Nephron (organoid): ENCODE measurements at regions not wholly inside any gene's neighbourhood (a gene's known extent, or its start where the extent isn't known, plus 50 kb on each side); places are given as distances from the start of the nearest gene placed in this dataset.
A peak's percentile ranks its signal among the peaks of the same experiment; 100 is the strongest.

ENCODE experiments used
- H3K27ac Mint-ChIP-seq, 3 experiments: 2 replicates each; pipeline ENCODE4 v1.8.0; 2020; ENCODE audit warnings: mixed read lengths in 3 of 3, mild to moderate bottlenecking in 2 of 3, moderate library complexity in 1 of 3
- H3K27me3 Mint-ChIP-seq: 2 replicates; pipeline ENCODE4 v1.8.0; 2021; ENCODE audit warnings: low read depth, mild to moderate bottlenecking, moderate library complexity, mixed read lengths
- H3K36me3 Mint-ChIP-seq: 2 replicates; pipeline ENCODE4 v1.8.0; 2020; ENCODE audit warnings: low read depth, mixed read lengths
- H3K4me1 Mint-ChIP-seq: 2 replicates; pipeline ENCODE4 v1.8.0; 2020; ENCODE audit warnings: mixed read lengths
- H3K4me3 Mint-ChIP-seq, 3 experiments: 2 replicates each; pipeline ENCODE4 v1.8.0; 2020; ENCODE audit warnings: mild to moderate bottlenecking in 3 of 3, mixed read lengths in 3 of 3, moderate library complexity in 2 of 3
- H3K9me3 Mint-ChIP-seq: 2 replicates; pipeline ENCODE4 v1.8.0; 2020; ENCODE audit warnings: mixed read lengths
- CTCF ChIP-seq, 3 experiments: fragments of 200-600 bp; sonication (generic); IDR thresholded peaks; one replicate each; pipeline ENCODE4 v1.5.0; 2021; ENCODE audit warnings: antibody characterized with exemption in 3 of 3; ENCODE audit not compliant: unreplicated experiment in 3 of 3

GRCh38 chr6:55016261-55016660 lies 158.1 kb upstream of the HCRTR2 start:
- H3K27me3 Mint-ChIP-seq: no peaks in the 10 kb centered on the region
- H3K27ac Mint-ChIP-seq: no peak overlapping the region
- peaks cover 5% of the 10 kb centered on the region for H3K9me3 Mint-ChIP-seq
- no peak overlapping the region for H3K4me3 Mint-ChIP-seq
- peaks cover 19% of the 10 kb centered on the region for H3K4me1 Mint-ChIP-seq
- no peaks in the 10 kb centered on the region for H3K36me3 Mint-ChIP-seq
- no peak for TF ChIP-seq CTCF (IDR thresholded peaks at IDR 0.05; ENCODE audit: unreplicated experiment in 3 of 3)

- peaks cover 19% of the 10 kb centered on the region for H3K4me1 Mint-ChIP-seq
- H3K4me3 Mint-ChIP-seq: no peak overlapping the region
- no peaks in the 10 kb centered on the region for H3K36me3 Mint-ChIP-seq
- no peak for TF ChIP-seq CTCF (IDR thresholded peaks at IDR 0.05; ENCODE audit: unreplicated experiment in 3 of 3)
- peak overlapping the region; percentile 53 to 87 (median 76) for H3K27ac Mint-ChIP-seq
- peaks cover 5% of the 10 kb centered on the region for H3K9me3 Mint-ChIP-seq
- H3K27me3 Mint-ChIP-seq: no peaks in the 10 kb centered on the region
Measured at GRCh38 chr6:55017555-55018300, 156.6 kb upstream of the HCRTR2 start.

- TF ChIP-seq CTCF (IDR thresholded peaks at IDR 0.05; ENCODE audit: unreplicated experiment in 3 of 3): no peak
- Mint-ChIP-seq H3K27ac (no peak overlapping the region), H3K9me3 (peaks cover 5% of the 10 kb centered on the region), H3K4me1 (peaks cover 14% of the 10 kb centered on the region), H3K27me3 (no peaks in the 10 kb centered on the region), H3K4me3 (no peak overlapping the region), H3K36me3 (no peaks in the 10 kb centered on the region)
Measured at GRCh38 chr6:55019591-55019990, 154.7 kb upstream of the HCRTR2 start.

GRCh38 chr6:55023230-55023629 lies 151.1 kb upstream of the HCRTR2 start:
- TF ChIP-seq CTCF (IDR thresholded peaks at IDR 0.05; ENCODE audit: unreplicated experiment in 3 of 3): no peak
- Mint-ChIP-seq H3K27ac (no peak overlapping the region), H3K4me3 (no peak overlapping the region), H3K9me3 (peaks cover 10% of the 10 kb centered on the region), H3K27me3 (no peaks in the 10 kb centered on the region), H3K36me3 (no peaks in the 10 kb centered on the region), H3K4me1 (no peaks in the 10 kb centered on the region)

- H3K27ac Mint-ChIP-seq: no peak overlapping the region
- TF ChIP-seq CTCF (IDR thresholded peaks at IDR 0.05; ENCODE audit: unreplicated experiment in 3 of 3): no peak
- H3K4me3 Mint-ChIP-seq: no peak overlapping the region
- H3K36me3 Mint-ChIP-seq: no peaks in the 10 kb centered on the region
- H3K27me3 Mint-ChIP-seq: no peaks in the 10 kb centered on the region
- no peaks in the 10 kb centered on the region for H3K4me1 Mint-ChIP-seq
- peaks cover 14% of the 10 kb centered on the region for H3K9me3 Mint-ChIP-seq
Measured at GRCh38 chr6:55033016-55033546, 141.2 kb upstream of the HCRTR2 start.

- no peak for TF ChIP-seq CTCF (IDR thresholded peaks at IDR 0.05; ENCODE audit: unreplicated experiment in 3 of 3)
- Mint-ChIP-seq H3K27ac (no peak overlapping the region), H3K36me3 (no peaks in the 10 kb centered on the region), H3K4me3 (no peak overlapping the region), H3K9me3 (peaks cover 12% of the 10 kb centered on the region), H3K27me3 (no peaks in the 10 kb centered on the region), H3K4me1 (no peaks in the 10 kb centered on the region)
Measured at GRCh38 chr6:55034752-55035151, 139.6 kb upstream of the HCRTR2 start.
